ENCODE measurements at regions not wholly inside any gene's neighbourhood (a gene's known extent, or its start where the extent isn't known, plus 50 kb on each side); places are given as distances from the start of the nearest gene placed in this dataset.
A peak's percentile ranks its signal among the peaks of the same experiment; 100 is the strongest.

- TF ChIP-seq POLR2A (IDR thresholded peaks at IDR 0.05) = no peak
- no peak for TF ChIP-seq CTCF (IDR thresholded peaks at IDR 0.05)
- intact Hi-C loops (cut with DNase I) = no loop called here
- H3K27ac ChIP-seq = no peak overlapping the region
- H3K4me1 ChIP-seq (replicated peaks in 1 of 2) = no peaks in the 10 kb centered on the region
- no peak overlapping the region for H3K4me3 ChIP-seq
- H3K9me3 ChIP-seq (replicated peaks in 1 of 3) = no peaks in the 10 kb centered on the region
- no peaks in the 10 kb centered on the region for H3K36me3 ChIP-seq (replicated peaks in 1 of 2)
- no peak for DNase-seq
- 89 to 92% (median 90%) methylated on average over 6 of the region's 6 CpGs for WGBS, 4 donors
- no peaks in the 10 kb centered on the region for H3K27me3 ChIP-seq
These were observed 93.4 kb downstream of the BLID start for GRCh38 chr11:122022646-122023045.

- no peak for TF ChIP-seq POLR2A (IDR thresholded peaks at IDR 0.05)
- peak in 5 of 6 experiments; percentile 3 to 40 (median 14) for TF ChIP-seq CTCF (IDR thresholded peaks at IDR 0.05)
- H3K9me3 ChIP-seq (replicated peaks in 1 of 3) = no peaks in the 10 kb centered on the region
- no peak for DNase-seq
These were observed 95.1 kb downstream of the BLID start for GRCh38 chr11:122020902-122021301.

GRCh38 chr11:122019908-122020694, 95.9 kb downstream of the BLID start:
- no peak overlapping the region for H3K27ac ChIP-seq

More at GRCh38 chr11:122020902-122021301, 95.1 kb downstream of the BLID start:
- 51 to 74% (median 68%) methylated on average over 2 of the region's 2 CpGs for WGBS, 4 donors
- intact Hi-C loops (cut with DNase I) = no loop called here
- no peak overlapping the region for H3K27ac ChIP-seq
- H3K27me3 ChIP-seq = no peaks in the 10 kb centered on the region
- no peaks in the 10 kb centered on the region for H3K4me1 ChIP-seq (replicated peaks in 1 of 2)
- H3K36me3 ChIP-seq (replicated peaks in 1 of 2) = no peaks in the 10 kb centered on the region
- no peak overlapping the region for H3K4me3 ChIP-seq

GRCh38 chr11:122007601-122008071, 108.4 kb downstream of the BLID start:
- no peaks in the 10 kb centered on the region for H3K4me1 ChIP-seq (replicated peaks in 1 of 2)
- WGBS, 4 donors = 44 to 54% (median 52%) methylated on average over 4 of the region's 4 CpGs
- no peaks in the 10 kb centered on the region for H3K27me3 ChIP-seq
- intact Hi-C loops (cut with DNase I) = no loop called here
- H3K4me3 ChIP-seq = no peak overlapping the region
- peak in 6 of 7 donors; percentile 24 to 63 (median 35) for DNase-seq
- TF ChIP-seq POLR2A (IDR thresholded peaks at IDR 0.05) = no peak
- TF ChIP-seq CTCF (IDR thresholded peaks at IDR 0.05) = no peak
- no peaks in the 10 kb centered on the region for H3K36me3 ChIP-seq (replicated peaks in 1 of 2)
- no peaks in the 10 kb centered on the region for H3K9me3 ChIP-seq (replicated peaks in 1 of 3)
- H3K27ac ChIP-seq = peak overlapping the region in 1 of 5 donors; percentile 35

More at GRCh38 chr11:122019908-122020694, 95.9 kb downstream of the BLID start:
- Histone ChIP-seq H3K9me3 (replicated peaks in 1 of 3) (no peaks in the 10 kb centered on the region), H3K4me3 (no peak overlapping the region), H3K27me3 (no peaks in the 10 kb centered on the region), H3K36me3 (replicated peaks in 1 of 2) (no peaks in the 10 kb centered on the region), H3K4me1 (replicated peaks in 1 of 2) (no peaks in the 10 kb centered on the region)
- no peak for DNase-seq
- intact Hi-C loops (cut with DNase I) = no loop called here
- WGBS, 4 donors = 83 to 91% (median 88%) methylated on average over 3 of the region's 3 CpGs
- TF ChIP-seq CTCF (IDR thresholded peaks at IDR 0.05) (no peak), POLR2A (IDR thresholded peaks at IDR 0.05) (no peak)

All from adrenal gland (tissue), 9 donors.